Left hindlimb (tissue), 1 donor: ENCODE measurements at regions not wholly inside any gene's neighbourhood (a gene's known extent, or its start where the extent isn't known, plus 50 kb on each side); places are given as distances from the start of the nearest gene placed in this dataset.

Experiments used
- DNase-seq: peaks from one replicate; pipeline ENCODE4 v3.0.0-alpha.2; 2018

GRCh38 chr9:79885093-79885857 is 313.5 kb downstream of the TLE4 start:
- DNase-seq: no peak

- DNase-seq: no peak
These were observed 312.8 kb downstream of the TLE4 start for GRCh38 chr9:79884546-79884945.

GRCh38 chr9:79883073-79883645 is 311.4 kb downstream of the TLE4 start:
- DNase-seq: no peak

- no peak for DNase-seq
These were observed 308.9 kb downstream of the TLE4 start for GRCh38 chr9:79880626-79881025.

- DNase-seq: no peak
These were observed 306.3 kb downstream of the TLE4 start for GRCh38 chr9:79877943-79878602.

GRCh38 chr9:79868567-79869189 is 296.9 kb downstream of the TLE4 start:
- DNase-seq: no peak

GRCh38 chr9:79862921-79863890 is 291.4 kb downstream of the TLE4 start:
- no peak for DNase-seq

- no peak for DNase-seq
These were observed 286.7 kb downstream of the TLE4 start for GRCh38 chr9:79858508-79858907.

GRCh38 chr9:79857188-79857587 is 285.4 kb downstream of the TLE4 start:
- DNase-seq: no peak

GRCh38 chr9:79847074-79847473 is 275.3 kb downstream of the TLE4 start:
- no peak for DNase-seq

GRCh38 chr9:79829566-79830302 is 258.0 kb downstream of the TLE4 start:
- no peak for DNase-seq

GRCh38 chr9:79824265-79824664 is 252.5 kb downstream of the TLE4 start:
- DNase-seq: no peak

GRCh38 chr9:79817438-79818004 is 245.8 kb downstream of the TLE4 start:
- DNase-seq: no peak

GRCh38 chr9:79813258-79813638 is 241.5 kb downstream of the TLE4 start:
- DNase-seq: no peak

- no peak for DNase-seq
These were observed 240.9 kb downstream of the TLE4 start for GRCh38 chr9:79812507-79813257.

GRCh38 chr9:79812099-79812498 is 240.3 kb downstream of the TLE4 start:
- no peak for DNase-seq

GRCh38 chr9:79809931-79810330 is 238.2 kb downstream of the TLE4 start:
- DNase-seq: no peak

- no peak for DNase-seq
These were observed 237.6 kb downstream of the TLE4 start for GRCh38 chr9:79809316-79809876.

- DNase-seq: no peak
These were observed 236.2 kb downstream of the TLE4 start for GRCh38 chr9:79807971-79808370.

GRCh38 chr9:79806086-79806485 is 234.3 kb downstream of the TLE4 start:
- DNase-seq: no peak
